Tibial artery (tissue), 4 donors: ENCODE measurements at regions not wholly inside any gene's neighbourhood (a gene's known extent, or its start where the extent isn't known, plus 50 kb on each side); places are given as distances from the start of the nearest gene placed in this dataset.

Experiments used
- DNase-seq, 2 donors: peaks; one replicate each; pipeline ENCODE4 v3.0.0-alpha.2; 2019
- H3K27ac ChIP-seq, 2 donors: fragments of 200-600 bp; sonication (generic) in 1 of 2; 1 replicate in 1 of 2; 2 replicates in 1 of 2; pipeline ENCODE4 v1.5.1; 2018 to 2019; ENCODE audit warnings: mild to moderate bottlenecking in 1 of 2
- H3K27me3 ChIP-seq, 2 donors: fragments of 200-600 bp; sonication (generic) in 1 of 2; one replicate each; pipeline versions ENCODE4 v1.5.1 to v1.6.0; 2016 to 2019
- H3K36me3 ChIP-seq, 3 donors: fragments of 200-600 bp; sonication (generic) in 2 of 3; one replicate each; pipeline ENCODE4 v1.5.1; 2016 to 2019; ENCODE audit warnings: mild to moderate bottlenecking in 2 of 3
- H3K4me1 ChIP-seq, 4 donors: fragments of 200-600 bp; sonication (generic) in 2 of 4; 1 replicate in 3 of 4; 2 replicates in 1 of 4; pipeline ENCODE4 v1.5.1; 2016 to 2019
- H3K4me3 ChIP-seq, 2 donors: fragments of 200-600 bp; sonication (generic) in 1 of 2; 1 replicate in 1 of 2; 2 replicates in 1 of 2; pipeline ENCODE4 v1.5.1; 2018 to 2019; ENCODE audit warnings: mild to moderate bottlenecking in 2 of 2
- H3K9me3 ChIP-seq, 3 donors: fragments of 200-600 bp; sonication (generic) in 1 of 3; one replicate each; pipeline ENCODE4 v1.5.1; 2016 to 2019
- CTCF ChIP-seq, 2 experiments: fragments of 200-600 bp in 1 of 2; fragments of 450-650 bp in 1 of 2; IDR thresholded peaks; one replicate each; pipeline ENCODE4 v1.5.1; 2017 to 2019; ENCODE audit warnings: antibody characterized with exemption in 2 of 2, mild to moderate bottlenecking in 1 of 2, moderate library complexity in 1 of 2
- intact Hi-C: fragments of 100-400 bp; cut with DNase I; formaldehyde crosslinking; loops from one replicate; pipeline ENCODE4 v1.15.0; 2023; ENCODE audit warnings: low total_unique reads

GRCh38 chr13:29987340-29987739 is 136.9 kb upstream of the UBL3 start:
- Histone ChIP-seq H3K4me3 (no peak overlapping the region), H3K27ac (no peak overlapping the region), H3K4me1 (no peaks in the 10 kb centered on the region), H3K27me3 (peaks cover 0 to 3% of the 10 kb centered on the region in 2 donors), H3K9me3 (peaks cover 0 to 12% (median 0%) of the 10 kb centered on the region in 3 donors), H3K36me3 (no peaks in the 10 kb centered on the region)
- intact Hi-C loops, result no loop called here
- TF ChIP-seq CTCF (IDR thresholded peaks at IDR 0.05), result no peak
- DNase-seq, result no peak

- H3K4me3 ChIP-seq, result no peak overlapping the region
- no peak for TF ChIP-seq CTCF (IDR thresholded peaks at IDR 0.05)
- no peak overlapping the region for H3K27ac ChIP-seq
- intact Hi-C loops, result no loop called here
- no peaks in the 10 kb centered on the region for H3K9me3 ChIP-seq
- no peaks in the 10 kb centered on the region for H3K36me3 ChIP-seq
- no peaks in the 10 kb centered on the region for H3K4me1 ChIP-seq
- H3K27me3 ChIP-seq, result no peaks in the 10 kb centered on the region
- DNase-seq, result no peak
Observed at GRCh38 chr13:29980339-29980738, 129.9 kb upstream of the UBL3 start.

DNA sequence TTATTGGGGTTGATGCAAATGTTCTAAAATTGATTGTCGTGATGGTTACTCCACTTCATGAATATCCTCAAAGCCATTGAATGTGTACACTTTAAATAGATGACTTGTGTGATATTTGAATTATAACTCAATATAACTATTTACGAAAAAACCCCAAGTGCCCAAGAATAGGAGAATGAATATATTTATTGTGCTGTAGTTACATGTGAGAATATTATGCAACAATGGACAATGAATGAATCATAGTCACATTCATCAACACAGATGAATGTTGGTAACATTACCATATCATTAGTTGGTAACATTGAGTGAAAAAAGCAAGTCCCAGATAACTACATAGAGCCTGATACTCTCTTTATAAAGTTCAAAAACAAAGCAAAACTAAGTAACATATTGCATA is 127.8 kb upstream of the UBL3 start:
- no peak for TF ChIP-seq CTCF (IDR thresholded peaks at IDR 0.05)
- intact Hi-C loops, result no loop called here

GRCh38 chr13:29977476-29978120 is 127.2 kb upstream of the UBL3 start:
- intact Hi-C loops, result no loop called here
- H3K4me3 ChIP-seq, result no peak overlapping the region
- no peak for TF ChIP-seq CTCF (IDR thresholded peaks at IDR 0.05)
- H3K27ac ChIP-seq, result no peak overlapping the region
- H3K36me3 ChIP-seq, result no peaks in the 10 kb centered on the region
- no peak for DNase-seq
- H3K27me3 ChIP-seq, result no peaks in the 10 kb centered on the region
- H3K9me3 ChIP-seq, result no peaks in the 10 kb centered on the region
- no peaks in the 10 kb centered on the region for H3K4me1 ChIP-seq

More for the DNA sequence above, 127.8 kb upstream of the UBL3 start:
- Histone ChIP-seq H3K27me3 (no peaks in the 10 kb centered on the region), H3K4me1 (no peaks in the 10 kb centered on the region), H3K9me3 (no peaks in the 10 kb centered on the region), H3K27ac (no peak overlapping the region), H3K4me3 (no peak overlapping the region), H3K36me3 (no peaks in the 10 kb centered on the region)
- no peak for DNase-seq

DNA sequence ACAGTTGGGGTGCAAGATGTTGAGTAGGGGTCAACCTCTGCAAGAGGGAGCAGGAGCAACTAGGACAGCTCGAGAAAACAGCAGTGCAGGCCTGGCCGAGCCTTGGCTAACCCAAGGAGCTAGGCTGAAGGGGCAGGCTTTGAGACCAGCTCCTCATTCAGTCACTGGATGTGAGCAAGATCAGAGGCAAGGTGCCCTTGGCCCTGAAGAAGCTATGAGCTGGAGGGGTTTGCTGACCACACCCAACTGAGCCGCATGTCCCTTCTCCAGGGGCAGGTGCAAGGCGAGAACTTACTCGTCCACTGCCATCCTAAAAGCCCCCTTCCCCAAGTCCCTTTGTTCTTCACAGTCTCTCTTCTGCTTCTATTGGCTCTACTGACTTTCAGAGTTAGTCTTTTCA is 126.1 kb upstream of the UBL3 start:
- intact Hi-C loops, result no loop called here
- Histone ChIP-seq H3K9me3 (no peaks in the 10 kb centered on the region), H3K36me3 (no peaks in the 10 kb centered on the region), H3K4me3 (no peak overlapping the region), H3K4me1 (no peaks in the 10 kb centered on the region), H3K27me3 (no peaks in the 10 kb centered on the region), H3K27ac (no peak overlapping the region)
- no peak for TF ChIP-seq CTCF (IDR thresholded peaks at IDR 0.05)
- DNase-seq, result no peak

- H3K4me1 ChIP-seq, result no peaks in the 10 kb centered on the region
- H3K4me3 ChIP-seq, result no peak overlapping the region
- no peak overlapping the region for H3K27ac ChIP-seq
- no peaks in the 10 kb centered on the region for H3K27me3 ChIP-seq
- no peaks in the 10 kb centered on the region for H3K9me3 ChIP-seq
- no peak for TF ChIP-seq CTCF (IDR thresholded peaks at IDR 0.05)
- no peaks in the 10 kb centered on the region for H3K36me3 ChIP-seq
- intact Hi-C loops, result no loop called here
- DNase-seq, result no peak
Observed at GRCh38 chr13:29975283-29975682, 124.9 kb upstream of the UBL3 start.
